Trophoblast cell (in vitro differentiated cells and primary cell): ENCODE measurements at regions not wholly inside any gene's neighbourhood (a gene's known extent, or its start where the extent isn't known, plus 50 kb on each side); places are given as distances from the start of the nearest gene placed in this dataset.
"Not testable (repeated sequence)": the region's sequence is repeated elsewhere in the genome, so short reads cannot be mapped to it uniquely, and the experiment has no call there.

Source experiments
- DNase-seq, 2 donors: peaks; one replicate each; pipeline ENCODE4 v3.0.0-alpha.2; 2016
- H2AFZ ChIP-seq: 2 replicates; pipeline ENCODE4 v1.6.1; 2013; ENCODE audit warnings: low read length, moderate library complexity, mild to moderate bottlenecking; ENCODE audit not compliant: insufficient read depth, poor library complexity
- H2AK5ac ChIP-seq: 2 replicates; pipeline ENCODE4 v1.6.1; 2013; ENCODE audit warnings: mild to moderate bottlenecking, low read length
- H2BK120ac ChIP-seq: 2 replicates; pipeline ENCODE4 v1.6.1; 2013; ENCODE audit warnings: low read length, mild to moderate bottlenecking, moderate library complexity; ENCODE audit not compliant: insufficient read depth, poor library complexity
- H2BK12ac ChIP-seq: 2 replicates; pipeline ENCODE4 v1.6.1; 2013; ENCODE audit warnings: mild to moderate bottlenecking, low read length, moderate library complexity
- H2BK5ac ChIP-seq: 2 replicates; pipeline ENCODE4 v1.6.1; 2013; ENCODE audit warnings: low read length, low read depth, moderate library complexity, mild to moderate bottlenecking; ENCODE audit not compliant: poor library complexity
- H3K14ac ChIP-seq: 2 replicates; pipeline ENCODE4 v1.6.1; 2013; ENCODE audit warnings: mild to moderate bottlenecking, low read length
- H3K18ac ChIP-seq: 2 replicates; pipeline ENCODE4 v1.6.1; 2013; ENCODE audit warnings: mild to moderate bottlenecking, low read length
- H3K23ac ChIP-seq: 2 replicates; pipeline ENCODE4 v1.6.1; 2013; ENCODE audit warnings: low read length
- H3K27ac ChIP-seq: 2 replicates; pipeline ENCODE4 v1.5.1; 2013; ENCODE audit warnings: low read depth, mild to moderate bottlenecking, inconsistent platforms, low read length, moderate library complexity
- H3K27me3 ChIP-seq: 2 replicates; pipeline ENCODE4 v1.6.1; 2013; ENCODE audit warnings: inconsistent platforms, mild to moderate bottlenecking, low read length, moderate library complexity; ENCODE audit not compliant: insufficient read depth
- H3K36me3 ChIP-seq, 2 experiments: 1 replicate in 1 of 2; 2 replicates in 1 of 2; pipeline ENCODE4 v1.6.1; 2013; ENCODE audit warnings: low read length in 2 of 2, mild to moderate bottlenecking in 2 of 2, moderate library complexity in 1 of 2; ENCODE audit not compliant: insufficient read depth in 2 of 2, control insufficient read depth in 1 of 2
- H3K4ac ChIP-seq: 2 replicates; pipeline ENCODE4 v1.6.1; 2013; ENCODE audit warnings: low read depth, mild to moderate bottlenecking, low read length, moderate library complexity
- H3K4me1 ChIP-seq, 2 experiments: 1 replicate in 1 of 2; 2 replicates in 1 of 2; pipeline ENCODE4 v1.6.1; 2013; ENCODE audit warnings: low read length in 2 of 2, mild to moderate bottlenecking in 2 of 2, moderate library complexity in 1 of 2; ENCODE audit not compliant: insufficient read depth in 2 of 2, control insufficient read depth in 1 of 2
- H3K4me2 ChIP-seq: 2 replicates; pipeline ENCODE4 v1.6.1; 2013; ENCODE audit warnings: inconsistent platforms, mild to moderate bottlenecking, low read length, moderate library complexity
- H3K4me3 ChIP-seq: 2 replicates; pipeline ENCODE4 v1.5.1; 2013; ENCODE audit warnings: mild to moderate bottlenecking, low read depth, low read length, inconsistent platforms
- H3K79me1 ChIP-seq: one replicate; pipeline ENCODE4 v1.6.1; 2013; ENCODE audit warnings: low read length
- H3K79me2 ChIP-seq: 2 replicates; pipeline ENCODE4 v1.6.1; 2013; ENCODE audit warnings: low read length, mild to moderate bottlenecking; ENCODE audit not compliant: control insufficient read depth, insufficient read depth, poor library complexity
- H3K9ac ChIP-seq: 2 replicates; pipeline ENCODE4 v1.6.1; 2013; ENCODE audit warnings: mild to moderate bottlenecking, low read length
- H3K9me3 ChIP-seq: 2 replicates; pipeline ENCODE4 v1.6.1; 2013; ENCODE audit warnings: low read depth, mild to moderate bottlenecking, control low read depth, inconsistent platforms, low read length; ENCODE audit not compliant: insufficient read depth
- H4K12ac ChIP-seq: 2 replicates; pipeline ENCODE4 v1.6.1; 2013; ENCODE audit warnings: low read depth, mild to moderate bottlenecking, low read length, moderate library complexity
- H4K8ac ChIP-seq: 2 replicates; pipeline ENCODE4 v1.6.1; 2013; ENCODE audit warnings: low read depth, mild to moderate bottlenecking, low read length, moderate library complexity
- H4K91ac ChIP-seq: one replicate; pipeline ENCODE4 v1.6.1; 2013; ENCODE audit warnings: low read depth, mild to moderate bottlenecking, low read length, moderate library complexity
- WGBS: extraction: QIAGEN DNeasy Blood & Tissue Kit; methylation state at CpG from one replicate; pipeline ENCODE4 v1.1.7; 2013; ENCODE audit warnings: missing lambda C conversion rate; ENCODE audit not compliant: insufficient read length, insufficient coverage; ENCODE audit errors: extremely low coverage; 5-methylcytosine and 5-hydroxymethylcytosine counted together

DNA sequence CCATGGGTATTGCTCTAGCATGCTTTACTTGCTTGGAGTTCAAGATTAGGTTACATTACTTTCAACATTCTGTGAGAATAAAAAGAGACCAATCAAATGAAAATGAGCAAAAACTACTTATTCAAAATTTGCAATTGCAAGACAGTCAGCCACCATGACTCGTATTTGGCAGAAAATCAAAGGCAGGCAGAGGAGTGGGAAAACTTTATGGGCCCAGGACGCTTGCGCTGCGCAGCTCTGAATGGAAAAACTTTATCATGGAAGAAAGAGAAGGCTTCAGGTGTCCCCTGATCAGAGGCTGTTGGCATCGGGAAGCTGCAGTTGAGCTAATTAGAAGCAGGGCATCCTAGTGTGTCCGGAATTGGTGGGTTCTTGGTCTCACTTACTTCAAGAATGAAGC is 250.6 kb downstream of the USP46 start:
- no peak overlapping the region for H2AK5ac ChIP-seq
- no peaks in the 10 kb centered on the region for H3K36me3 ChIP-seq
- no peak overlapping the region for H3K4me3 ChIP-seq
- no peaks in the 10 kb centered on the region for H3K27me3 ChIP-seq
- no peak overlapping the region for H3K18ac ChIP-seq
- no peak overlapping the region for H2BK12ac ChIP-seq
- no peak overlapping the region for H3K4me2 ChIP-seq
- no peak overlapping the region for H3K4ac ChIP-seq
- no CpG with 5 or more reads among the region's 6 CpGs for WGBS
- H3K14ac ChIP-seq: no peak overlapping the region
- no peaks in the 10 kb centered on the region for H3K4me1 ChIP-seq
- H3K79me2 ChIP-seq: no peaks in the 10 kb centered on the region
- H3K9ac ChIP-seq: no peak overlapping the region
- H3K23ac ChIP-seq: no peak overlapping the region
- H2AFZ ChIP-seq: no peak overlapping the region
- no peak for DNase-seq
- no peaks in the 10 kb centered on the region for H3K79me1 ChIP-seq
- H2BK5ac ChIP-seq: no peak overlapping the region
- H4K91ac ChIP-seq: no peak overlapping the region
- H4K12ac ChIP-seq: no peak overlapping the region
- peaks cover 6% of the 10 kb centered on the region for H3K9me3 ChIP-seq
- H3K27ac ChIP-seq: no peak overlapping the region
- H2BK120ac ChIP-seq: no peak overlapping the region
- no peak overlapping the region for H4K8ac ChIP-seq

DNA sequence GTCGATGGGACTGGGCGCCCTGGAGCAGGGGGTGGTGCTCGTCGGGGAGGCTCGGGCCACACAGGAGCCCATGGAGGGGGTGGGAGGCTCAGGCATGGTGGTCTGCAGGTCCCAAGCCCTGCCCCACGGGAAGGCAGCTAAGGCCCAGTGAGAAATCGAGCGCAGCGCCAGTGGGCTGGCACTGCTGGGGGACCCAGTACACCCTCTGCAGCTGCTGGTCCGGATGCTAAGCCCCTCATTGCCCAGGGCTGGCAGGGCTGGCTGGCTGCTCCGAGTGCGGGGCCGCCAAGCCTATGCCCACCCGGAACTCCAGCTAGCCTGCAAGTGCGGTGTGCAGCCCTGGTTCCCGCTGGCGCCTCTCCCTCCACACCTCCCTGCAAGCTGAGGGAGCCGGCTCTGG is 249.3 kb downstream of the USP46 start:
- H3K18ac ChIP-seq, H3K79me1 ChIP-seq, H2AK5ac ChIP-seq, H3K4me3 ChIP-seq, DNase-seq, H3K14ac ChIP-seq, H2AFZ ChIP-seq, H3K79me2 ChIP-seq, H3K9me3 ChIP-seq, H3K27ac ChIP-seq, H4K91ac ChIP-seq, H2BK5ac ChIP-seq, H3K9ac ChIP-seq, H2BK120ac ChIP-seq, H3K4ac ChIP-seq, H4K12ac ChIP-seq, H3K27me3 ChIP-seq, H3K4me1 ChIP-seq, H3K23ac ChIP-seq, H4K8ac ChIP-seq, H3K4me2 ChIP-seq, H2BK12ac ChIP-seq, H3K36me3 ChIP-seq: not testable (repeated sequence)
- no CpG with 5 or more reads among the region's 18 CpGs for WGBS

DNA sequence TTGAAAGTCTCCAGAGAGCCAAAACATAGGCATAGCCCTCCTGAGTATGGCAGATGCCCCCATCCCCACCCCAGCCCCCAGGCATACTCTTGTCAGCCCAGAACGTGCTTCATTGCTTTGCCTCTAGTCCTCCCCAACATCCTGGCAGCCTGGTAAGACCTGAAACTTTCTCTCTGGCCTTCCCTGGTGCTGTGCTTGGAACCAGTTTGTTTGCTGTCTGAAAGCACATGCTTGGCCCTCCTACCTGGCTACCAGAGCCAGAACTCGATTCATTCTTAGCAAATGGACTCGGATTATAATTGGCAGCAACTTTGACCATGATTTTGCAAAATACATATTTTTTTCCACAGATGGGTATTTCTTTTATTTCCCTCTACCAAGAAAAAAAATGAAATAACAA is 248.1 kb downstream of the USP46 start:
- no peak overlapping the region for H3K23ac ChIP-seq
- no peaks in the 10 kb centered on the region for H3K27me3 ChIP-seq
- peaks cover 6% of the 10 kb centered on the region for H3K9me3 ChIP-seq
- H4K12ac ChIP-seq: no peak overlapping the region
- H2AFZ ChIP-seq: no peak overlapping the region
- H3K4me3 ChIP-seq: no peak overlapping the region
- H3K18ac ChIP-seq: no peak overlapping the region
- H4K91ac ChIP-seq: no peak overlapping the region
- H2BK120ac ChIP-seq: no peak overlapping the region
- no peak overlapping the region for H2AK5ac ChIP-seq
- H3K14ac ChIP-seq: no peak overlapping the region
- H4K8ac ChIP-seq: no peak overlapping the region
- WGBS: no CpG with 5 or more reads among the region's 3 CpGs
- H3K79me2 ChIP-seq: no peaks in the 10 kb centered on the region
- no peak for DNase-seq
- H3K79me1 ChIP-seq: no peaks in the 10 kb centered on the region
- no peaks in the 10 kb centered on the region for H3K4me1 ChIP-seq
- no peak overlapping the region for H3K9ac ChIP-seq
- no peak overlapping the region for H3K4me2 ChIP-seq
- H3K4ac ChIP-seq: no peak overlapping the region
- H3K27ac ChIP-seq: no peak overlapping the region
- no peaks in the 10 kb centered on the region for H3K36me3 ChIP-seq
- no peak overlapping the region for H2BK5ac ChIP-seq
- no peak overlapping the region for H2BK12ac ChIP-seq

DNA sequence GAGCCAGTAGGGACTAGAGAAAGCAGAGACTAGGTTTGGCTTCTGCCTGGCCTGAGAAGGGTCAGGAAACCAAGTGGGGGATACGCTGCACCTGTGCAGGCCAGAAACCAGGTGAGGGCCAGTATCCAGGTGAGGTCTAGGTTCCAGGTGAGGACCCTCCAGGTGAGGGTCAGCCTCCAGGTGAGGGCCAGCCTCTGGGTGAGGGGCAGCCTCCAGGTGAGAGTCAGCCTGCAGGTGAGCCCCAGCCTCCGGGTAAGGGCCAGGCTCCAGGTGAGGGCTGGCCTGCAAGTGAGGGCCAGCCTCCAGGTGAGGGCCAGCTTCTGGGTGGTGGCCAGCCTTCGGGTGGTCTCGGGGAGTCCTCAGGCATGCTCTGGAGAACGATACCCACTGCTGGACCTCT is 238.8 kb downstream of the USP46 start:
- H4K8ac ChIP-seq: no peak overlapping the region
- WGBS: no CpG with 5 or more reads among the region's 5 CpGs

More for the DNA sequence above, 238.8 kb downstream of the USP46 start:
- Histone ChIP-seq H3K36me3 (no peaks in the 10 kb centered on the region), H2AFZ (no peak overlapping the region), H3K27ac (no peak overlapping the region), H3K4me1 (no peaks in the 10 kb centered on the region), H3K79me1 (no peaks in the 10 kb centered on the region), H3K18ac (no peak overlapping the region), H3K9ac (no peak overlapping the region), H4K91ac (no peak overlapping the region), H2AK5ac (no peak overlapping the region), H3K27me3 (no peaks in the 10 kb centered on the region), H2BK120ac (no peak overlapping the region), H3K79me2 (no peaks in the 10 kb centered on the region), H3K14ac (no peak overlapping the region), H3K23ac (no peak overlapping the region), H3K4me3 (no peak overlapping the region), H4K12ac (no peak overlapping the region), H2BK5ac (no peak overlapping the region), H3K4me2 (no peak overlapping the region), H2BK12ac (no peak overlapping the region), H3K4ac (no peak overlapping the region), H3K9me3 (peaks cover 2% of the 10 kb centered on the region)
- DNase-seq: no peak
